A673 (cell line): ENCODE measurements at regions not wholly inside any gene's neighbourhood (a gene's known extent, or its start where the extent isn't known, plus 50 kb on each side); places are given as distances from the start of the nearest gene placed in this dataset.

Source experiments
- BruUV-seq: library from RNA; stranded (reverse); fragments of 400-500 nt; replicated peaks from 2 replicates; lab custom pipeline; 2021; lab: Mats Ljungman, UMichigan
- CTCF ChIA-PET: fragments of 300-600 bp; sonication (Branson Sonifier 250); formaldehyde crosslinking; loops from one replicate; lab custom pipeline; 2022; ENCODE audit warnings: antibody characterized with exemption; lab: Charles Lee
- POLR2A ChIA-PET: fragments of 300-600 bp; sonication (Branson Sonifier 250); formaldehyde crosslinking; loops from one replicate; lab custom pipeline; 2022; ENCODE audit warnings: antibody characterized with exemption; ENCODE audit not compliant: low non-redundant PET; lab: Charles Lee
- DNase-seq: peaks from one replicate; pipeline ENCODE4 v3.0.0-alpha.2; 2015; ENCODE audit warnings: low spot score
- H3K27ac ChIP-seq: fragments of 200-600 bp; sonication (generic); 2 replicates; pipeline ENCODE4 v1.5.1; 2016; ENCODE audit warnings: mixed run types, low read depth, mild to moderate bottlenecking, mixed read lengths, antibody characterized with exemption, low read length; ENCODE audit not compliant: poor library complexity, severe bottlenecking
- H3K27me3 ChIP-seq: fragments of 200-600 bp; sonication (generic); replicated peaks from 2 replicates; pipeline ENCODE4 v1.6.1; 2017; ENCODE audit warnings: mixed run types, low read depth, mild to moderate bottlenecking, mixed read lengths, antibody characterized with exemption, low read length; ENCODE audit not compliant: insufficient read depth, poor library complexity
- H3K36me3 ChIP-seq: fragments of 200-600 bp; sonication (generic); 2 replicates; pipeline ENCODE4 v1.6.1; 2016; ENCODE audit warnings: mixed run types, mild to moderate bottlenecking, mixed read lengths, antibody characterized with exemption, low read length; ENCODE audit not compliant: insufficient read depth, poor library complexity, severe bottlenecking
- H3K4me1 ChIP-seq: fragments of 200-600 bp; sonication (generic); 2 replicates; pipeline ENCODE4 v1.6.1; 2017; ENCODE audit warnings: mixed run types, mild to moderate bottlenecking, mixed read lengths, antibody characterized with exemption, low read length; ENCODE audit not compliant: insufficient read depth, poor library complexity, severe bottlenecking
- H3K4me3 ChIP-seq: fragments of 200-600 bp; sonication (generic); 2 replicates; pipeline ENCODE4 v1.5.1; 2016; ENCODE audit warnings: low read depth, mixed run types, mild to moderate bottlenecking, mixed read lengths, low read length; ENCODE audit not compliant: poor library complexity, severe bottlenecking
- H3K9me3 ChIP-seq: fragments of 200-600 bp; sonication (generic); 2 replicates; pipeline ENCODE4 v1.6.1; 2016; ENCODE audit warnings: mixed run types, low read depth, mild to moderate bottlenecking, mixed read lengths, antibody characterized with exemption, low read length; ENCODE audit not compliant: poor library complexity, severe bottlenecking
- CTCF ChIP-seq: fragments of 300-800, 200-600 bp; sonication (generic); conservative IDR thresholded peaks from 2 replicates; pipeline ENCODE4 v1.5.1; 2017; ENCODE audit warnings: low read depth, mild to moderate bottlenecking, antibody characterized with exemption, low read length, moderate library complexity, mixed read lengths
- EZH2 ChIP-seq: fragments of 200-600 bp; sonication (generic); IDR thresholded peaks from 2 replicates; pipeline ENCODE4 v1.6.1; 2017; ENCODE audit warnings: borderline replicate concordance, low read depth, mild to moderate bottlenecking, mixed read lengths, antibody characterized with exemption, low read length; ENCODE audit not compliant: poor library complexity, severe bottlenecking
- intact Hi-C: fragments of 100-400 bp; cut with micrococcal nuclease; formaldehyde crosslinking; loops from one replicate; pipeline ENCODE4 v1.10.0; 2022; ENCODE audit not compliant: unreplicated experiment

GRCh38 chr6:43878127-43878634 is 108.2 kb downstream of the VEGFA start:
- no peak overlapping the region for H3K4me3 ChIP-seq
- no peaks in the 10 kb centered on the region for H3K27me3 ChIP-seq
- peaks cover 14% of the 10 kb centered on the region for H3K4me1 ChIP-seq
- intact Hi-C loops = no loop called here
- no peaks in the 10 kb centered on the region for H3K36me3 ChIP-seq
- BruUV-seq = no TSS peak
- DNase-seq = no peak
- TF ChIP-seq EZH2 = no peak
- no peak for TF ChIP-seq CTCF
- H3K9me3 ChIP-seq = no peaks in the 10 kb centered on the region
- ChIA-PET POLR2A (no interaction called here), CTCF (no interaction called here)
- H3K27ac ChIP-seq = no peak overlapping the region

- peak overlapping the region; percentile 16 for H3K27ac ChIP-seq
- DNase-seq = no peak
- CTCF ChIA-PET = no interaction called here
- no TSS peak for BruUV-seq
- H3K27me3 ChIP-seq = no peaks in the 10 kb centered on the region
- no peaks in the 10 kb centered on the region for H3K36me3 ChIP-seq
- H3K9me3 ChIP-seq = no peaks in the 10 kb centered on the region
- TF ChIP-seq CTCF (no peak), EZH2 (no peak)
- POLR2A ChIA-PET = no interaction called here
- peaks cover 14% of the 10 kb centered on the region for H3K4me1 ChIP-seq
- H3K4me3 ChIP-seq = no peak overlapping the region
- intact Hi-C loops = no loop called here
Measured at GRCh38 chr6:43877463-43878126, 107.6 kb downstream of the VEGFA start.

GRCh38 chr6:43877036-43877435 is 107.0 kb downstream of the VEGFA start:
- Histone ChIP-seq H3K27ac (no peak overlapping the region), H3K36me3 (no peaks in the 10 kb centered on the region), H3K27me3 (no peaks in the 10 kb centered on the region), H3K9me3 (no peaks in the 10 kb centered on the region), H3K4me3 (no peak overlapping the region), H3K4me1 (peaks cover 14% of the 10 kb centered on the region)
- CTCF ChIA-PET = no interaction called here
- TF ChIP-seq CTCF (no peak), EZH2 (no peak)
- BruUV-seq = no TSS peak
- POLR2A ChIA-PET = no interaction called here
- intact Hi-C loops = no loop called here
- no peak for DNase-seq
